Ectodermal cell (in vitro differentiated cells): ENCODE measurements at regions not wholly inside any gene's neighbourhood (a gene's known extent, or its start where the extent isn't known, plus 50 kb on each side); places are given as distances from the start of the nearest gene placed in this dataset.
"Not testable (repeated sequence)": the region's sequence is repeated elsewhere in the genome, so short reads cannot be mapped to it uniquely, and the experiment has no call there.

ENCODE experiments used
- H3K27ac ChIP-seq: 2 replicates; pipeline ENCODE4 v1.7.0; 2013; ENCODE audit warnings: mild to moderate bottlenecking, low read depth, low read length; ENCODE audit not compliant: insufficient read depth, poor library complexity, severe bottlenecking
- H3K27me3 ChIP-seq: 2 replicates; pipeline ENCODE4 v1.7.0; 2013; ENCODE audit warnings: mild to moderate bottlenecking, low read length; ENCODE audit not compliant: insufficient read depth, control insufficient read depth, poor library complexity, severe bottlenecking
- H3K36me3 ChIP-seq: one replicate; pipeline ENCODE4 v1.7.0; 2013; ENCODE audit warnings: low read length; ENCODE audit not compliant: control insufficient read depth, insufficient read depth
- H3K4me1 ChIP-seq: one replicate; pipeline ENCODE4 v1.7.0; 2013; ENCODE audit warnings: low read length; ENCODE audit not compliant: control insufficient read depth, insufficient read depth
- H3K4me3 ChIP-seq: 2 replicates; pipeline ENCODE4 v1.7.0; 2013; ENCODE audit warnings: low read depth, low read length, control low read depth; ENCODE audit not compliant: insufficient read depth
- H3K9me3 ChIP-seq: 2 replicates; pipeline ENCODE4 v1.7.0; 2013; ENCODE audit warnings: mild to moderate bottlenecking, low read length, moderate library complexity; ENCODE audit not compliant: control insufficient read depth
- WGBS, 2 experiments: methylation state at CpG; one replicate each; pipeline ENCODE4 v1.1.7; 2013; ENCODE audit warnings: missing lambda C conversion rate in 2 of 2; 5-methylcytosine and 5-hydroxymethylcytosine counted together

GRCh38 chr1:83315446-83315845 lies 683.5 kb downstream of the TTLL7 start:
- H3K4me3 ChIP-seq, H3K9me3 ChIP-seq, H3K27ac ChIP-seq, H3K4me1 ChIP-seq, H3K27me3 ChIP-seq, H3K36me3 ChIP-seq: not testable (repeated sequence)
- WGBS, 2 experiments = no CpG with 5 or more reads among the region's 1 CpG

DNA sequence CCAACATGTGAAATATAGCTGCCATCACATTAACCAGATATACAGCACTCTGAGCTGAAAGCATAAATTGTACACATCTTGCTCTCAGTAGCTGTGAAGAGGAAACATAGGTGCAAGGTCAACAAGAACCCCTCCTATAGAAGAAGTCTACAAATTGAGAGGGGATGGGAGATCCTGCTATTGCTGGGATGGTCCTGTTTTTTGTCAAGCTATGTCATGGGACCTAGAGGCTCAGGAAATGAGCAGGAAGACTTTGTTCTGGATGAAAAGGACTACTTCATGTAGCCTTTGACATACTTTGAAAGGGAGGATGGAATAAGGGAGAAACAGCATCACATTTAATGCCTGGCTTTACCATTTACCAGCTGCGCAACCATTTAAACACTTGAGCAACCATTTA lies 688.8 kb downstream of the TTLL7 start:
- WGBS, 2 experiments = 83 to 100% methylated on average over 1 of the region's 1 CpG
- H3K4me1 ChIP-seq = not testable (repeated sequence)

GRCh38 chr1:83309035-83309434 lies 689.9 kb downstream of the TTLL7 start:
- H3K27me3 ChIP-seq, H3K4me3 ChIP-seq, H3K27ac ChIP-seq, H3K9me3 ChIP-seq, H3K36me3 ChIP-seq, H3K4me1 ChIP-seq: not testable (repeated sequence)
- WGBS, 2 experiments = no CpG with 5 or more reads among the region's 2 CpGs

More for the DNA sequence above, 688.8 kb downstream of the TTLL7 start:
- H3K36me3 ChIP-seq, H3K9me3 ChIP-seq, H3K27me3 ChIP-seq, H3K27ac ChIP-seq, H3K4me3 ChIP-seq: not testable (repeated sequence)

DNA sequence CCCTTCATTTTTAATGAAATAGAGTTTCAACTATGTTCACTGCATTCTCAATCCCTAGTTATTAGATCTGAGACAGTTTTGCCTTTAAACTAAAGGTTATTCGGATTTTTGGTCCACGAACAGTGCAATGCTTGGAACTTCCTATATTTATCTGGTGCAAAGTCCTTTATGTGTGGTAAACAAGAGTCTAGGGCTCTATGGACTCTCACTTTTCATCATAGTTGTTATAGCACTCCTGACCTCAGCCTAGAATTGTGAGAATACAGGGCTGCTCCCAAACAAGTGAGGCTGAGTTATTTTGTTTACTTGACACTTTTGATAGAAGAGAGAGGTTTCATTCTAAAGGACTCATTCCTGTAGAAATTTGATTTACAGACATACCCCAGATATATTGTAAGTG lies 692.1 kb downstream of the TTLL7 start:
- WGBS, 2 experiments = 83 to 100% methylated on average over 1 of the region's 2 CpGs
- H3K27me3 ChIP-seq, H3K4me1 ChIP-seq, H3K27ac ChIP-seq, H3K36me3 ChIP-seq, H3K4me3 ChIP-seq, H3K9me3 ChIP-seq: not testable (repeated sequence)

GRCh38 chr1:83295594-83295993 lies 703.3 kb downstream of the TTLL7 start:
- not testable (repeated sequence) for H3K27ac ChIP-seq, H3K4me3 ChIP-seq
- 93 to 96% methylated on average over 1 of the region's 1 CpG for WGBS, 2 experiments

DNA sequence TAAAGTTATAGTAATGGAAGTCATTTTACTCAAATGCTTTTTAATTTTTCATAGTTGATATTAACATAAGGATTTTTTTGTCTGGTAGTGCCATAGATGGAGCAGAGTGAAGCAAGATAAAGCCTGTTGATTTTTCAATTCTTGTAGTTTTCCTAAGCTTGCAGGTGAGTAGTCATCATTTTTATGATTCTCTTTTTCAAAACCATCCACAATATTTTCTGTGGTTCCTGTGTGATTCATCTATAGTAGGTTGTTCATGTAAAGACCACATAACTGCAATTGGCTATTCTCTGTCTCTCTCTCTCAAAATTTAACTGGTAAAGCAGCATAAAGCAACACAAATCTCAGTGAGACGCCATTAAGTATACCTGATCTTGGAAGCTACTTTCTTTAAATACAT lies 711.5 kb downstream of the TTLL7 start:
- H3K4me1 ChIP-seq, H3K36me3 ChIP-seq, H3K4me3 ChIP-seq, H3K9me3 ChIP-seq, H3K27me3 ChIP-seq, H3K27ac ChIP-seq: not testable (repeated sequence)
- whole genome bisulfite sequencing, 2 experiments = 92% methylated on average over 1 of the region's 1 CpG; no CpG with 5 or more reads in 1 of the 2 experiments

More at GRCh38 chr1:83295594-83295993, 703.3 kb downstream of the TTLL7 start:
- not testable (repeated sequence) for H3K36me3 ChIP-seq, H3K4me1 ChIP-seq, H3K27me3 ChIP-seq, H3K9me3 ChIP-seq

GRCh38 chr1:83274656-83275055 lies 724.3 kb downstream of the TTLL7 start:
- H3K9me3 ChIP-seq, H3K27me3 ChIP-seq, H3K4me1 ChIP-seq, H3K4me3 ChIP-seq, H3K36me3 ChIP-seq, H3K27ac ChIP-seq: not testable (repeated sequence)
- 33 to 57% methylated on average over 2 to 3 of the region's 3 CpGs for WGBS, 2 experiments

GRCh38 chr1:83272484-83272883 lies 726.4 kb downstream of the TTLL7 start:
- WGBS, 2 experiments = 91 to 100% methylated on average over 1 of the region's 1 CpG

GRCh38 chr1:83271834-83272233 lies 727.1 kb downstream of the TTLL7 start:
- not testable (repeated sequence) for H3K36me3 ChIP-seq, H3K27ac ChIP-seq, H3K27me3 ChIP-seq, H3K4me3 ChIP-seq, H3K9me3 ChIP-seq, H3K4me1 ChIP-seq
- WGBS, 2 experiments = 86 to 90% methylated on average over 1 of the region's 3 CpGs

More at GRCh38 chr1:83272484-83272883, 726.4 kb downstream of the TTLL7 start:
- not testable (repeated sequence) for H3K4me3 ChIP-seq, H3K4me1 ChIP-seq, H3K27ac ChIP-seq, H3K27me3 ChIP-seq, H3K36me3 ChIP-seq, H3K9me3 ChIP-seq

- H3K4me1 ChIP-seq, H3K36me3 ChIP-seq, H3K27ac ChIP-seq, H3K4me3 ChIP-seq, H3K9me3 ChIP-seq, H3K27me3 ChIP-seq: not testable (repeated sequence)
- no CpG with 5 or more reads among the region's 1 CpG for WGBS, 2 experiments
Measured at GRCh38 chr1:83270801-83271200, 728.1 kb downstream of the TTLL7 start.

DNA sequence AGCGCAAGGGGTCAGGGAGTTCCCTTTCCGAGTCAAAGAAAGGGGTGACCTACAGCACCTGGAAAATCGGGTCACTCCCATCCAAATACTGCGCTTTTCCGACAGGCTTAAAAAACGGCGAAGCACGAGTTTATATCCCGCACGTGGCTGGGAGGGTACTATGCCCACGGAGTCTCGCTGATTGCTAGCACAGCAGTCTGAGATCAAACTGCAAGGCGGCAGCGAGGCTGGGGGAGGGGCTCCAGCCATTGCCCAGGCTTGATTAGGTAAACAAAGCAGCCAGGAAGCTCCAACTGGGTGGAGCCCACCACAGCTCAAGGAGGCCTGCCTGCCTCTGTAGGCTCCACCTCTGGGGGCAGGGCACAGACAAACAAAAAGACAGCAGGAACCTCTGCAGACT lies 735.1 kb downstream of the TTLL7 start:
- not testable (repeated sequence) for H3K36me3 ChIP-seq, H3K4me1 ChIP-seq, H3K27ac ChIP-seq, H3K4me3 ChIP-seq, H3K27me3 ChIP-seq, H3K9me3 ChIP-seq
- WGBS, 2 experiments = 75 to 83% methylated on average over 14 of the region's 14 CpGs
